Ishikawa (cell line): ENCODE measurements at regions not wholly inside any gene's neighbourhood (a gene's known extent, or its start where the extent isn't known, plus 50 kb on each side); places are given as distances from the start of the nearest gene placed in this dataset.

ENCODE experiments used
- CEBPB ChIP-seq: IDR thresholded peaks from 2 replicates; pipeline ENCODE4 v1.6.1; 2012
- CREB1 ChIP-seq: IDR thresholded peaks from 2 replicates; pipeline ENCODE4 v1.6.1; 2012; ENCODE audit warnings: low read depth
- EGR1 ChIP-seq: IDR thresholded peaks from 2 replicates; pipeline ENCODE4 v1.6.1; 2012
- EP300 ChIP-seq: IDR thresholded peaks from 2 replicates; pipeline ENCODE4 v1.6.1; 2012; ENCODE audit warnings: borderline replicate concordance
- FOXM1 ChIP-seq: IDR thresholded peaks from 2 replicates; pipeline ENCODE4 v1.6.1; 2012; ENCODE audit warnings: low read depth, borderline replicate concordance
- NFIC ChIP-seq: IDR thresholded peaks from 2 replicates; pipeline ENCODE4 v1.6.1; 2012
- RAD21 ChIP-seq: IDR thresholded peaks from 2 replicates; pipeline ENCODE4 v1.6.1; 2012; ENCODE audit warnings: low read depth
- TAF1 ChIP-seq: IDR thresholded peaks from 2 replicates; pipeline ENCODE4 v1.6.1; 2012; ENCODE audit warnings: low read depth, mild to moderate bottlenecking
- TCF12 ChIP-seq: IDR thresholded peaks from 2 replicates; pipeline ENCODE4 v1.6.1; 2012; ENCODE audit warnings: low read depth
- TEAD4 ChIP-seq: IDR thresholded peaks from 2 replicates; pipeline ENCODE4 v1.6.1; 2012
- YY1 ChIP-seq: IDR thresholded peaks from 2 replicates; pipeline ENCODE4 v1.6.1; 2012; ENCODE audit warnings: low read depth
- ZBTB7A ChIP-seq: IDR thresholded peaks from 2 replicates; pipeline ENCODE4 v1.6.1; 2012; ENCODE audit warnings: low read depth
- TF ChIP-seq, protein P1 (sequence below): IDR thresholded peaks from 2 replicates; pipeline ENCODE4 v1.6.1; 2012; ENCODE audit warnings: low read depth, mild to moderate bottlenecking
- TF ChIP-seq, protein P2 (sequence below): IDR thresholded peaks from 2 replicates; pipeline ENCODE4 v1.6.1; 2012
- TF ChIP-seq, protein P3 (sequence below): IDR thresholded peaks from 2 replicates; pipeline ENCODE4 v1.6.1; 2012

DNA sequence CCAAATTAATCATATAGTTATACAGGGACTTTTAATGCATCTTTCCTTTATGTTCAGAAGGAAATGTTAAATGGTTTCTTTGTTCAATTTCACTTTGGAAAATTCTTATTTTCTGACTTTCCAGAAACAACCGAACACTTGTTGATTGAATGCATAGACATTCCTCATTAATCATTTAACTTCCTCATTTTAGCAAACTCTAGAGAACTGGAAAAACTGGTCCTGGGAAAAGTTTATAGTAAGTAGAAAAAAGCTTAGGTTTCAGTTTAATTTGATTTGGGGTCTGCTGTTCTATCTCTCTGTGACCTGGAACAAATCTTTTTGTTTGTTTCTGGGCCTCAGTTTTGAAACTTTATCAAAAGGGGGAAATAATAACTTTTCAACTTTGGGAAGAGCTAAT, 320.4 kb downstream of the CMPK2 start:
- TF ChIP-seq TCF12 (no peak), TAF1 (no peak), CREB1 (no peak), CEBPB (no peak), TEAD4 (no peak), ZBTB7A (no peak), NFIC (no peak), FOXM1 (no peak), YY1 (no peak), EP300 (no peak), EGR1 (no peak), RAD21 (no peak)
- TF ChIP-seq, protein P1, sequence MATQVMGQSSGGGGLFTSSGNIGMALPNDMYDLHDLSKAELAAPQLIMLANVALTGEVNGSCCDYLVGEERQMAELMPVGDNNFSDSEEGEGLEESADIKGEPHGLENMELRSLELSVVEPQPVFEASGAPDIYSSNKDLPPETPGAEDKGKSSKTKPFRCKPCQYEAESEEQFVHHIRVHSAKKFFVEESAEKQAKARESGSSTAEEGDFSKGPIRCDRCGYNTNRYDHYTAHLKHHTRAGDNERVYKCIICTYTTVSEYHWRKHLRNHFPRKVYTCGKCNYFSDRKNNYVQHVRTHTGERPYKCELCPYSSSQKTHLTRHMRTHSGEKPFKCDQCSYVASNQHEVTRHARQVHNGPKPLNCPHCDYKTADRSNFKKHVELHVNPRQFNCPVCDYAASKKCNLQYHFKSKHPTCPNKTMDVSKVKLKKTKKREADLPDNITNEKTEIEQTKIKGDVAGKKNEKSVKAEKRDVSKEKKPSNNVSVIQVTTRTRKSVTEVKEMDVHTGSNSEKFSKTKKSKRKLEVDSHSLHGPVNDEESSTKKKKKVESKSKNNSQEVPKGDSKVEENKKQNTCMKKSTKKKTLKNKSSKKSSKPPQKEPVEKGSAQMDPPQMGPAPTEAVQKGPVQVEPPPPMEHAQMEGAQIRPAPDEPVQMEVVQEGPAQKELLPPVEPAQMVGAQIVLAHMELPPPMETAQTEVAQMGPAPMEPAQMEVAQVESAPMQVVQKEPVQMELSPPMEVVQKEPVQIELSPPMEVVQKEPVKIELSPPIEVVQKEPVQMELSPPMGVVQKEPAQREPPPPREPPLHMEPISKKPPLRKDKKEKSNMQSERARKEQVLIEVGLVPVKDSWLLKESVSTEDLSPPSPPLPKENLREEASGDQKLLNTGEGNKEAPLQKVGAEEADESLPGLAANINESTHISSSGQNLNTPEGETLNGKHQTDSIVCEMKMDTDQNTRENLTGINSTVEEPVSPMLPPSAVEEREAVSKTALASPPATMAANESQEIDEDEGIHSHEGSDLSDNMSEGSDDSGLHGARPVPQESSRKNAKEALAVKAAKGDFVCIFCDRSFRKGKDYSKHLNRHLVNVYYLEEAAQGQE: no peak
- TF ChIP-seq, protein P2, sequence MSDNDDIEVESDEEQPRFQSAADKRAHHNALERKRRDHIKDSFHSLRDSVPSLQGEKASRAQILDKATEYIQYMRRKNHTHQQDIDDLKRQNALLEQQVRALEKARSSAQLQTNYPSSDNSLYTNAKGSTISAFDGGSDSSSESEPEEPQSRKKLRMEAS: no peak
- TF ChIP-seq, protein P3, sequence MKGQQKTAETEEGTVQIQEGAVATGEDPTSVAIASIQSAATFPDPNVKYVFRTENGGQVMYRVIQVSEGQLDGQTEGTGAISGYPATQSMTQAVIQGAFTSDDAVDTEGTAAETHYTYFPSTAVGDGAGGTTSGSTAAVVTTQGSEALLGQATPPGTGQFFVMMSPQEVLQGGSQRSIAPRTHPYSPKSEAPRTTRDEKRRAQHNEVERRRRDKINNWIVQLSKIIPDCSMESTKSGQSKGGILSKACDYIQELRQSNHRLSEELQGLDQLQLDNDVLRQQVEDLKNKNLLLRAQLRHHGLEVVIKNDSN: no peak

DNA sequence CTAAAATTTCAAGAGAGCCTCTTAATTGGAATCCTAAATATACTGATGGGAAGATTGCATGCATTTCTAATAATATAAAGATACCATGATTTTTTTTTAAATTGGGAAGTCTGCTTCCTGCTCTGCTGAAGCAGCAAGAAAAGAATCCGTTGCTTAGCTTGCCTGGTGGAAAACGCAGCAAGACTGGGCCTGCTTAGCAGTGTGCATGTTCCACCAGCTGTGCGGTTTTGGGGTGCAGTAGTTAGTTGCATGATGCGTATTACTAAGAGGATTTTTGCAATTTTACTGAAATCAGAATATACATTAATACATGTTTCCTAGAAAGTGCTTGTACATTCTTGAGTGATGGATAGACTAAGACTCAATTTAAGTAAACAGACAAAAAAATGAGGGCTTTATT, 319.9 kb downstream of the CMPK2 start:
- TF ChIP-seq TAF1: no peak
- TF ChIP-seq YY1: no peak
- TF ChIP-seq, protein P3: no peak
- TF ChIP-seq RAD21: no peak
- no peak for TF ChIP-seq CEBPB
- no peak for TF ChIP-seq EP300
- no peak for TF ChIP-seq NFIC
- no peak for TF ChIP-seq EGR1
- no peak for TF ChIP-seq CREB1
- no peak for TF ChIP-seq TEAD4
- no peak for TF ChIP-seq TCF12
- TF ChIP-seq ZBTB7A: no peak
- TF ChIP-seq, protein P2: no peak
- TF ChIP-seq FOXM1: no peak
- TF ChIP-seq, protein P1: no peak

DNA sequence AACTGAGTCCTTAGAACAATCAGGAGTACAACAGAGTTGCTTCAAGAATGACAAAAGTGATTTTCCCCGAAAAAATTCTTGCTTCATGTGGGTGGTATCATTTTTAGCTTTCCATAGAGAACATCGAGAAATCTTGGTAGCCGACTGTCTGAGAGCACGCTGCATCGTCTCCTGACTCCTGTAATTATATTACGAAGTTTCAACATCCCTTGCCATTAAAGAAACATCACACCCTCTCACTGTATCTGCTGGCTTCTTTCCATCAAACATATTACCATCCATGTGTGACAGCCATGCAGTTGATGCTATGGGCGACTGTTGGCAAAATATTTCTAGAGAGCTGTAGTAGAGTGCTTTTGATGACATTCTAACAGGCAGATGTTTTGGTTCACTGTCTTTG, 311.2 kb downstream of the CMPK2 start:
- TF ChIP-seq EGR1 (no peak), TAF1 (no peak), YY1 (no peak), TEAD4 (no peak), NFIC (no peak)

DNA sequence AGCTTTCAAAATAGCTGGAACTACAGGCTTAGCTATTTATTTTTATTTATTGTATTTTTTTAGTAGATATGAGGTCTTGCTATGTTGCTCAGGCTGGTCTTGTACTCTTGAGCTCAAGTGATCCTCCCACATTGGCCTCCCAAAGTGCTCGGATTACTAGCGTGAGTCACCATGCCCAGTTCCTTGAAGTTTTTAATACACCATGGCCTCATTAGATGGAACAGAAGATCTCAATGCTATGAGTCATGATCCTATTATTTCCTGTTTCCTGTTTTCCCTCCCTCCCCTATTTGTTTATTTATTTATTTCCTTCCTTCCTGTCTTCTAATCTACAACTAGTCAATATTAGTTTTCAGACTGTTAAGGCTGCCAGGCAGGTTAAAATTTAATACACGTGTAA, 309.0 kb downstream of the CMPK2 start:
- TF ChIP-seq EGR1 (no peak), TCF12 (no peak), YY1 (no peak)

DNA sequence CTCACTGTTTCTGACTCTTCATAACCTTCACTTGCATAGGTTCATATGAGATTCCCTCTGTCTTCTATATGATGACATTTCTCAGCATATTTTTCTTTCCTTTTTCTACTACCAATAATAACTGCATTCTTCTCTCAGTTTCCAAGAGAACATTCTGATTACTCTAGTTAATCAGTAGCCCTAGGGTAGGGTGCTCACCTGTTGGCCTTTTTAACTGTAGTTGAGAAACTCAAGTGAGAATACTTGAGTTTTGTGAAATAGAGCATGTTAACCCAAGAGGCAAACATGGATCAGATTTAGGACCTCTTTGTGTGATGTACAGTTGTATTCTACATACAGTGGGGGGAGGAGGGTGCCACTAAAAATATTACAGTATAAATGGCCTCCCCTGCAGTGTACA, 308.0 kb downstream of the CMPK2 start:
- TF ChIP-seq TCF12 (no peak), TEAD4 (no peak), YY1 (no peak), FOXM1 (no peak), TAF1 (no peak), NFIC (no peak), CREB1 (no peak), RAD21 (no peak)
- TF ChIP-seq, protein P1: no peak
